ENCODE measurements at regions not wholly inside any gene's neighbourhood (a gene's known extent, or its start where the extent isn't known, plus 50 kb on each side); places are given as distances from the start of the nearest gene placed in this dataset.

- intact Hi-C loops (cut with micrococcal nuclease), result no loop called here
- WGBS (ENCODE audit: insufficient coverage), result 80% methylated on average over 1 of the region's 5 CpGs
These were observed 271.8 kb downstream of the PSAT1 start for GRCh38 chr9:78568774-78569173.

DNA sequence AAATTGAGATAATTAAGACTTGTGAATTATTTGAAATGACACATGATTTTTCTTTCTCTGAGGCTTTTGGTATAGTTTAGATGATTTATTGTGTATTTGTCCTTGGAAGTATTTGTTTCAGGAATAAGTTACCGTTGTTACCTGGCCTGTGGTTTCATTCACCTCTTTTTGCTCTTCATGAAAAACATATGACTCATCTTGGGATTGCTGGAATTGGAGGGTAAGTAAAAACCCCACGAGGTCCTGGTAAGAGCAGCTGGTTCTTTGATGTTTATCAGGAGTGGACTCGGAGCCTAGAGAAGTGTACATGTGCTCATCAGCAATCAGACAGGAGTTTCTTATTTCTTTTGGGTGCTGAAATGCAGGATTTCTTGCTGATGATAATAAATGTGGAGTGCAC, 275.3 kb downstream of the PSAT1 start:
- Mint-ChIP-seq H3K9me3 (peaks cover 0 to 2% (median 0%) of the 10 kb centered on the region in 7 donors), H3K36me3 (no peaks in the 10 kb centered on the region), H3K4me3 (no peak overlapping the region), H3K27ac (no peak overlapping the region), H3K4me1 (no peaks in the 10 kb centered on the region), H3K27me3 (ENCODE audit: low read depth in 3 of 3) (peaks cover 0 to 1% (median 0%) of the 10 kb centered on the region in 3 donors)
- no peaks in the 10 kb centered on the region for H3K27me3 ChIP-seq (ENCODE audit: control insufficient read depth in 2 of 2, insufficient read depth in 2 of 2, low read length in 2 of 2)
- H3K36me3 ChIP-seq (replicated peaks in 1 of 2; ENCODE audit: control insufficient read depth in 1 of 2, insufficient read depth in 2 of 2, low read length in 2 of 2), result no peaks in the 10 kb centered on the region
- H2AFZ ChIP-seq (ENCODE audit: insufficient read depth, low read depth, low read length, poor library complexity, severe bottlenecking), result no peak overlapping the region
- no peak for DNase-seq
- intact Hi-C loops (cut with micrococcal nuclease), result no loop called here
- no peak overlapping the region for H3K4me3 ChIP-seq (replicated peaks in 1 of 3; ENCODE audit: low read depth in 2 of 3, low read length in 3 of 3)
- H3K4me1 ChIP-seq (ENCODE audit: control insufficient read depth in 1 of 2, insufficient read depth in 2 of 2, low read length in 2 of 2), result no peaks in the 10 kb centered on the region
- no peak overlapping the region for H3K4me2 ChIP-seq (replicated peaks; ENCODE audit: extremely low read depth, low read length, poor library complexity, severe bottlenecking)
- H3K27ac ChIP-seq (ENCODE audit: low read depth in 1 of 2, low read length in 2 of 2), result no peak overlapping the region
- no peaks in the 10 kb centered on the region for H4K20me1 ChIP-seq (ENCODE audit: insufficient read depth, low read length)
- H3K79me2 ChIP-seq (ENCODE audit: insufficient read depth, low read length), result no peaks in the 10 kb centered on the region
- H3K9ac ChIP-seq (ENCODE audit: insufficient read depth, low read length, poor library complexity, severe bottlenecking), result no peak overlapping the region
- H3K9me3 ChIP-seq (replicated peaks in 1 of 2; ENCODE audit: control insufficient read depth in 1 of 2, insufficient read depth in 1 of 2, low read length in 2 of 2), result no peaks in the 10 kb centered on the region
- WGBS (ENCODE audit: insufficient coverage), result 85% methylated on average over 2 of the region's 3 CpGs
- TF ChIP-seq, protein P1, sequence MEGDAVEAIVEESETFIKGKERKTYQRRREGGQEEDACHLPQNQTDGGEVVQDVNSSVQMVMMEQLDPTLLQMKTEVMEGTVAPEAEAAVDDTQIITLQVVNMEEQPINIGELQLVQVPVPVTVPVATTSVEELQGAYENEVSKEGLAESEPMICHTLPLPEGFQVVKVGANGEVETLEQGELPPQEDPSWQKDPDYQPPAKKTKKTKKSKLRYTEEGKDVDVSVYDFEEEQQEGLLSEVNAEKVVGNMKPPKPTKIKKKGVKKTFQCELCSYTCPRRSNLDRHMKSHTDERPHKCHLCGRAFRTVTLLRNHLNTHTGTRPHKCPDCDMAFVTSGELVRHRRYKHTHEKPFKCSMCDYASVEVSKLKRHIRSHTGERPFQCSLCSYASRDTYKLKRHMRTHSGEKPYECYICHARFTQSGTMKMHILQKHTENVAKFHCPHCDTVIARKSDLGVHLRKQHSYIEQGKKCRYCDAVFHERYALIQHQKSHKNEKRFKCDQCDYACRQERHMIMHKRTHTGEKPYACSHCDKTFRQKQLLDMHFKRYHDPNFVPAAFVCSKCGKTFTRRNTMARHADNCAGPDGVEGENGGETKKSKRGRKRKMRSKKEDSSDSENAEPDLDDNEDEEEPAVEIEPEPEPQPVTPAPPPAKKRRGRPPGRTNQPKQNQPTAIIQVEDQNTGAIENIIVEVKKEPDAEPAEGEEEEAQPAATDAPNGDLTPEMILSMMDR (IDR thresholded peaks at IDR 0.05), result no peak

More at GRCh38 chr9:78568774-78569173, 271.8 kb downstream of the PSAT1 start:
- H3K79me2 ChIP-seq (ENCODE audit: insufficient read depth, low read length), result no peaks in the 10 kb centered on the region
- no peak overlapping the region for H3K27ac ChIP-seq (ENCODE audit: low read depth in 1 of 2, low read length in 2 of 2)
- no peaks in the 10 kb centered on the region for H3K4me1 ChIP-seq (ENCODE audit: control insufficient read depth in 1 of 2, insufficient read depth in 2 of 2, low read length in 2 of 2)
- TF ChIP-seq, protein P1 (IDR thresholded peaks at IDR 0.05), result no peak
- Mint-ChIP-seq H3K27me3 (ENCODE audit: low read depth in 3 of 3) (peaks cover 0 to 1% (median 0%) of the 10 kb centered on the region in 3 donors), H3K36me3 (no peaks in the 10 kb centered on the region), H3K4me3 (no peak overlapping the region), H3K9me3 (peaks cover 0 to 2% (median 0%) of the 10 kb centered on the region in 7 donors), H3K27ac (no peak overlapping the region), H3K4me1 (no peaks in the 10 kb centered on the region)
- no peaks in the 10 kb centered on the region for H3K27me3 ChIP-seq (ENCODE audit: control insufficient read depth in 2 of 2, insufficient read depth in 2 of 2, low read length in 2 of 2)
- DNase-seq, result no peak
- no peaks in the 10 kb centered on the region for H4K20me1 ChIP-seq (ENCODE audit: insufficient read depth, low read length)
- H3K4me3 ChIP-seq (replicated peaks in 1 of 3; ENCODE audit: low read depth in 2 of 3, low read length in 3 of 3), result no peak overlapping the region
- no peaks in the 10 kb centered on the region for H3K9me3 ChIP-seq (replicated peaks in 1 of 2; ENCODE audit: control insufficient read depth in 1 of 2, insufficient read depth in 1 of 2, low read length in 2 of 2)
- no peak overlapping the region for H3K9ac ChIP-seq (ENCODE audit: insufficient read depth, low read length, poor library complexity, severe bottlenecking)
- no peak overlapping the region for H2AFZ ChIP-seq (ENCODE audit: insufficient read depth, low read depth, low read length, poor library complexity, severe bottlenecking)
- H3K36me3 ChIP-seq (replicated peaks in 1 of 2; ENCODE audit: control insufficient read depth in 1 of 2, insufficient read depth in 2 of 2, low read length in 2 of 2), result no peaks in the 10 kb centered on the region
- H3K4me2 ChIP-seq (replicated peaks; ENCODE audit: extremely low read depth, low read length, poor library complexity, severe bottlenecking), result no peak overlapping the region

Measured in CD14-positive monocyte (primary cell).